HEK293 (cell line): ENCODE measurements at regions not wholly inside any gene's neighbourhood (a gene's known extent, or its start where the extent isn't known, plus 50 kb on each side); places are given as distances from the start of the nearest gene placed in this dataset.
A peak's percentile ranks its signal among the peaks of the same experiment; 100 is the strongest.

Experiments used
- CTCF ChIA-PET: fragments of 350-600 bp; formaldehyde crosslinking; extraction: SDS; loops from one replicate; lab custom pipeline; 2021; ENCODE audit warnings: antibody characterized with exemption; lab: Yijun Ruan, JAX
- POLR2A ChIA-PET: fragments of 300-600 bp; formaldehyde crosslinking; extraction: SDS; loops from one replicate; lab custom pipeline; 2020; ENCODE audit warnings: antibody characterized with exemption, inconsistent platforms; lab: Yijun Ruan, JAX
- H3K27ac ChIP-seq: fragments of 200-500 bp; sonication (Bioruptor generic); 2 replicates; pipeline ENCODE4 v1.5.1; 2014; ENCODE audit warnings: low read depth, low read length, control low read depth, inconsistent platforms; ENCODE audit errors: extremely low read depth
- H3K36me3 ChIP-seq, 2 experiments: fragments of 200-500 bp in 1 of 2; sonication (Bioruptor generic) in 1 of 2; 1 replicate in 1 of 2; 2 replicates in 1 of 2; pipeline ENCODE4 v1.5.1; 2014 to 2017; ENCODE audit warnings: inconsistent platforms in 2 of 2, low read length in 2 of 2; ENCODE audit not compliant: control insufficient read depth in 2 of 2, insufficient read depth in 1 of 2
- H3K4me1 ChIP-seq: fragments of 200-500 bp; sonication (Bioruptor generic); 2 replicates; pipeline ENCODE4 v1.5.1; 2014; ENCODE audit warnings: mild to moderate bottlenecking, low read length, inconsistent platforms; ENCODE audit not compliant: control insufficient read depth, insufficient read depth
- H3K4me3 ChIP-seq: 2 replicates; pipeline ENCODE4 v1.5.1; 2011; ENCODE audit warnings: low read depth, mild to moderate bottlenecking, control low read depth, low read length, moderate library complexity
- H3K9me3 ChIP-seq: fragments of 200-500 bp; sonication (Bioruptor generic); 2 replicates; pipeline ENCODE4 v1.5.1; 2014; ENCODE audit warnings: low read depth, low read length, inconsistent platforms; ENCODE audit not compliant: control insufficient read depth, insufficient read depth
- GLIS1 ChIP-seq: fragments of 450-650 bp; formaldehyde crosslinking; IDR thresholded peaks from 2 replicates; pipeline ENCODE4 v1.5.1; 2016; ENCODE audit warnings: missing biosample characterization, missing genetic modification characterization
- HOXD13 ChIP-seq: sonication (generic); formaldehyde crosslinking; IDR thresholded peaks from 2 replicates; pipeline ENCODE4 v1.8.0; 2022; ENCODE audit warnings: missing genetic modification reagents, borderline replicate concordance
- KLF10 ChIP-seq: fragments of 450-650 bp; IDR thresholded peaks from 2 replicates; pipeline ENCODE4 v1.5.1; 2018; ENCODE audit warnings: missing biosample characterization, mild to moderate bottlenecking, missing genetic modification characterization
- KLF9 ChIP-seq: fragments of 450-650 bp; formaldehyde crosslinking; IDR thresholded peaks from 2 replicates; pipeline ENCODE4 v1.5.1; 2016; ENCODE audit warnings: missing biosample characterization, missing genetic modification characterization, low read depth
- MZF1 ChIP-seq: fragments of 450-650 bp; formaldehyde crosslinking; IDR thresholded peaks from 2 replicates; pipeline ENCODE4 v1.5.1; 2017; ENCODE audit warnings: missing biosample characterization, missing genetic modification characterization, borderline replicate concordance
- OVOL3 ChIP-seq: fragments of 450-650 bp; formaldehyde crosslinking; IDR thresholded peaks from 2 replicates; pipeline ENCODE4 v1.5.1; 2016; ENCODE audit warnings: missing biosample characterization, missing genetic modification characterization
- SETDB1 ChIP-seq: IDR thresholded peaks from one replicate; pipeline ENCODE4 v1.6.1; 2017; ENCODE audit warnings: mild to moderate bottlenecking, low read length, moderate library complexity, mixed read lengths; ENCODE audit not compliant: insufficient read length
- ZBTB11 ChIP-seq: fragments of 450-650 bp; formaldehyde crosslinking; conservative IDR thresholded peaks from 2 replicates; pipeline ENCODE4 v1.5.1; 2016; ENCODE audit warnings: low read depth, missing biosample characterization, missing genetic modification characterization
- ZBTB21 ChIP-seq: fragments of 450-650 bp; formaldehyde crosslinking; IDR thresholded peaks from 2 replicates; pipeline ENCODE4 v1.5.1; 2017; ENCODE audit warnings: missing biosample characterization, missing genetic modification characterization
- ZBTB48 ChIP-seq: fragments of 450-650 bp; formaldehyde crosslinking; IDR thresholded peaks from 2 replicates; pipeline ENCODE4 v1.5.1; 2016; ENCODE audit warnings: missing biosample characterization, missing genetic modification characterization
- ZBTB8A ChIP-seq: fragments of 450-650 bp; formaldehyde crosslinking; IDR thresholded peaks from 2 replicates; pipeline ENCODE4 v1.5.1; 2016; ENCODE audit warnings: missing biosample characterization, missing genetic modification characterization
- ZFP3 ChIP-seq: fragments of 450-650 bp; formaldehyde crosslinking; IDR thresholded peaks from 2 replicates; pipeline ENCODE4 v1.5.1; 2016; ENCODE audit warnings: low read depth, missing biosample characterization, missing genetic modification characterization
- ZNF169 ChIP-seq: fragments of 450-650 bp; formaldehyde crosslinking; IDR thresholded peaks from 2 replicates; pipeline ENCODE4 v1.5.1; 2016; ENCODE audit warnings: missing biosample characterization, missing genetic modification characterization
- ZNF2 ChIP-seq: fragments of 450-650 bp; formaldehyde crosslinking; IDR thresholded peaks from 2 replicates; pipeline ENCODE4 v1.5.1; 2016; ENCODE audit warnings: missing biosample characterization, missing genetic modification characterization
- ZNF202 ChIP-seq: fragments of 450-650 bp; formaldehyde crosslinking; IDR thresholded peaks from 2 replicates; pipeline ENCODE4 v1.5.1; 2016; ENCODE audit warnings: missing biosample characterization, missing genetic modification characterization, borderline replicate concordance
- ZNF274 ChIP-seq, 2 experiments: fragments of 200-500 bp in 1 of 2; fragments of 450-650 bp in 1 of 2; sonication (Bioruptor generic) in 1 of 2; formaldehyde crosslinking in 1 of 2; IDR thresholded peaks; 2 replicates each; pipeline versions ENCODE4 v1.5.1 to v1.6.1; 2014 to 2016; ENCODE audit warnings: borderline replicate concordance in 1 of 2, inconsistent platforms in 1 of 2, low read length in 1 of 2, missing biosample characterization in 1 of 2, missing genetic modification characterization in 1 of 2
- ZNF335 ChIP-seq: fragments of 450-650 bp; formaldehyde crosslinking; conservative IDR thresholded peaks from 2 replicates; pipeline ENCODE4 v1.5.1; 2016; ENCODE audit warnings: missing biosample characterization, missing genetic modification characterization
- ZNF341 ChIP-seq: fragments of 450-650 bp; formaldehyde crosslinking; IDR thresholded peaks from 2 replicates; pipeline ENCODE4; 2016; ENCODE audit warnings: low read depth, missing biosample characterization, missing genetic modification characterization
- ZNF518A ChIP-seq: fragments of 450-650 bp; formaldehyde crosslinking; conservative IDR thresholded peaks from 2 replicates; pipeline ENCODE4 v1.5.1; 2016; ENCODE audit warnings: low read depth, missing biosample characterization, missing genetic modification characterization
- ZNF544 ChIP-seq: fragments of 450-650 bp; formaldehyde crosslinking; IDR thresholded peaks from 2 replicates; pipeline ENCODE4 v1.5.0; 2017; ENCODE audit warnings: missing biosample characterization, missing genetic modification characterization
- ZNF654 ChIP-seq: fragments of 450-650 bp; formaldehyde crosslinking; IDR thresholded peaks from 2 replicates; pipeline ENCODE4 v1.5.1; 2016; ENCODE audit warnings: low read depth, missing biosample characterization, missing genetic modification characterization
- ZNF660 ChIP-seq: fragments of 450-650 bp; IDR thresholded peaks from 2 replicates; pipeline ENCODE4 v1.5.1; 2018; ENCODE audit warnings: missing biosample characterization, mild to moderate bottlenecking, missing genetic modification characterization
- ZNF76 ChIP-seq: fragments of 450-650 bp; formaldehyde crosslinking; IDR thresholded peaks from 2 replicates; pipeline ENCODE4; 2016; ENCODE audit warnings: low read depth, missing biosample characterization, missing genetic modification characterization, borderline replicate concordance
- ZSCAN18 ChIP-seq: fragments of 450-650 bp; formaldehyde crosslinking; IDR thresholded peaks from 2 replicates; pipeline ENCODE4 v1.5.1; 2016; ENCODE audit warnings: missing biosample characterization, missing genetic modification characterization
- ZSCAN30 ChIP-seq: fragments of 450-650 bp; IDR thresholded peaks from 2 replicates; pipeline ENCODE4 v1.5.1; 2018; ENCODE audit warnings: missing biosample characterization, mild to moderate bottlenecking, missing genetic modification characterization, moderate library complexity

- TF ChIP-seq KLF9 (tag by site-specific recombination) (no peak), ZBTB8A (no peak), ZBTB21 (no peak), ZNF660 (tag by site-specific recombination) (0 out of 2 replicates have a peak, but pooled peaks have one; percentile 18), ZNF169 (no peak), ZNF341 (tag by site-specific recombination) (0 out of 2 replicates have a peak, but pooled peaks have one; percentile 35), HOXD13 (no peak), MZF1 (no peak)
- TF ChIP-seq, all 188 proteins: peak for 2
These were observed 91.7 kb upstream of the SHB start (continued) for GRCh38 chr9:38160613-38161215.

GRCh38 chr9:38159599-38159998, 90.6 kb upstream of the SHB start:
- no peak overlapping the region for H3K4me3 ChIP-seq
- no peaks in the 10 kb centered on the region for H3K36me3 ChIP-seq
- CTCF ChIA-PET, result interaction anchor here (0.6 to 7.9 kb wide), 38 partner anchors 9 to 257 kb away, joined by 3 to 122 read pairs (median 5); no protein-coding TSS in a partner anchor
- no peak for TF ChIP-seq ZSCAN18 (tag by site-specific recombination)
- TF ChIP-seq ZFP3, result no peak
- no peak for TF ChIP-seq ZNF274 (IDR thresholded peaks at IDR 0.05; ENCODE audit: low read length)
- no peak for TF ChIP-seq ZNF274 (tag by site-specific recombination; IDR thresholded peaks at IDR 0.05; ENCODE audit: borderline replicate concordance)
- no peak for TF ChIP-seq ZNF654 (tag by site-specific recombination)
- TF ChIP-seq ZNF202 (tag by site-specific recombination), result no peak
- no peak for TF ChIP-seq ZNF76 (tag by site-specific recombination)
- no peak for TF ChIP-seq SETDB1
- TF ChIP-seq ZBTB11, result no peak
- TF ChIP-seq ZNF2, result no peak
- no peak for TF ChIP-seq OVOL3 (tag by site-specific recombination)
- no peak for TF ChIP-seq ZNF518A (tag by site-specific recombination)
- TF ChIP-seq ZSCAN30 (tag by site-specific recombination), result no peak
- TF ChIP-seq ZBTB48 (tag by site-specific recombination), result no peak
- no peak for TF ChIP-seq KLF10 (tag by site-specific recombination)
- no peak for TF ChIP-seq GLIS1 (tag by site-specific recombination)
- no peak for TF ChIP-seq ZNF335
- no peak for TF ChIP-seq ZNF544 (tag by site-specific recombination)
- TF ChIP-seq, all 188 proteins: peak for 0
- POLR2A ChIA-PET, result no interaction called here
- H3K4me1 ChIP-seq, result no peaks in the 10 kb centered on the region
- H3K27ac ChIP-seq, result no peak overlapping the region
- no peaks in the 10 kb centered on the region for H3K9me3 ChIP-seq
